Duodenal mucosa (tissue), 2 donors: ENCODE measurements at regions not wholly inside any gene's neighbourhood (a gene's known extent, or its start where the extent isn't known, plus 50 kb on each side); places are given as distances from the start of the nearest gene placed in this dataset.
"Not testable (repeated sequence)": the region's sequence is repeated elsewhere in the genome, so short reads cannot be mapped to it uniquely, and the experiment has no call there.

ENCODE experiments used
- H3K27ac ChIP-seq: one replicate; pipeline ENCODE4 v1.7.0; 2013; ENCODE audit warnings: low read depth, low read length
- H3K27me3 ChIP-seq, 2 donors: one replicate each; pipeline ENCODE4 v1.7.0; 2013; ENCODE audit warnings: low read length in 2 of 2, control low read depth in 1 of 2; ENCODE audit not compliant: insufficient read depth in 2 of 2, control insufficient read depth in 1 of 2
- H3K36me3 ChIP-seq, 2 donors: one replicate each; pipeline ENCODE4 v1.7.0; 2013; ENCODE audit warnings: low read length in 2 of 2, control low read depth in 1 of 2; ENCODE audit not compliant: insufficient read depth in 2 of 2, control insufficient read depth in 1 of 2
- H3K4me1 ChIP-seq, 2 donors: one replicate each; pipeline ENCODE4 v1.7.0; 2013; ENCODE audit warnings: low read length in 2 of 2, control low read depth in 1 of 2; ENCODE audit not compliant: insufficient read depth in 2 of 2, control insufficient read depth in 1 of 2
- H3K4me3 ChIP-seq, 2 donors: one replicate each; pipeline ENCODE4 v1.7.0; 2013; ENCODE audit warnings: low read length in 2 of 2, low read depth in 1 of 2
- H3K9ac ChIP-seq, 2 donors: one replicate each; pipeline ENCODE4 v1.7.0; 2013; ENCODE audit warnings: low read length in 2 of 2, low read depth in 1 of 2
- H3K9me3 ChIP-seq, 2 donors: one replicate each; pipeline ENCODE4 v1.7.0; 2013; ENCODE audit warnings: low read length in 2 of 2, control low read depth in 1 of 2; ENCODE audit not compliant: control insufficient read depth in 1 of 2

GRCh38 chr17:70420861-70421445 lies 251.6 kb downstream of the KCNJ2 start:
- Histone ChIP-seq H3K27ac (no peak overlapping the region), H3K4me3 (no peak overlapping the region), H3K9me3 (no peaks in the 10 kb centered on the region), H3K36me3 (no peaks in the 10 kb centered on the region), H3K4me1 (no peaks in the 10 kb centered on the region), H3K27me3 (no peaks in the 10 kb centered on the region), H3K9ac (no peak overlapping the region)

DNA sequence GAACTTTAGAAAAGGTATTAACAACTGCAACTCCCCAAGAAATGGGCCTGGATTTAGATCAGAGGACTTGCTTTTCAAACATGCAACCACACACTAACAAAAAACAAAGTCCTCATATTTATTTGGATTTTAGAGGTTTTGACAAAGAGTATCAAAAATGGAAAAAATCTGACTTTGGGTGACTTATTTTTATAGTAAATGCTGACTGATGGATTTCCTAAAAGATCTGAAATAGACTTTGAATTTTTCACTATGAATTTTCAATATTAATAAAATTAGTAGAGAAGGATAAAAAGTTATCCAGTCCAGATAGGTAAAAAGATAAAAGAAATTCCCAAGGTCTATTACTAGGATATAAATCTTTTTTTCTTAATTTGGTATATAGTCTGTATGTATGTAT lies 253.5 kb downstream of the KCNJ2 start:
- H3K4me3 ChIP-seq = no peak overlapping the region
- no peak overlapping the region for H3K9ac ChIP-seq
- no peaks in the 10 kb centered on the region for H3K9me3 ChIP-seq
- H3K4me1 ChIP-seq = no peaks in the 10 kb centered on the region
- H3K27me3 ChIP-seq = no peaks in the 10 kb centered on the region
- H3K27ac ChIP-seq = no peak overlapping the region
- no peaks in the 10 kb centered on the region for H3K36me3 ChIP-seq

DNA sequence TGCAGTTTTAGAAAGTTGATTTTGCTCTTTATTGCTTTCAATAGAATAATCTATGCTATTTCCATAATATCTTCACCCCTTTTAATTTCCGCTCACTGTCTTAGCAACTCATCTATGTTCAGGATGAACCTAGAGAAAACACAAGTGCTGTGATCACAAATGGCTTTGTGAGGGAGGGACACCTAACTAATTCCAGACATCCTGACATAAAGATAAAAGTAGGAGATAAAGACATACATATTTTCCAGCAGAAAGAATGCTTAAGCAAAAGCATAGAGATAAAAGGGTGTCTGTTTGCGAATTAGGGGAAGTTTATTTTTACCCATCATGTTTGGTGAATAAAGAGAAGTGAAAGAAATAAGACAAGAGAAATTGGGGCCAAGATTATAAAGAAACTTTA lies 254.2 kb downstream of the KCNJ2 start:
- no peaks in the 10 kb centered on the region for H3K9me3 ChIP-seq

DNA sequence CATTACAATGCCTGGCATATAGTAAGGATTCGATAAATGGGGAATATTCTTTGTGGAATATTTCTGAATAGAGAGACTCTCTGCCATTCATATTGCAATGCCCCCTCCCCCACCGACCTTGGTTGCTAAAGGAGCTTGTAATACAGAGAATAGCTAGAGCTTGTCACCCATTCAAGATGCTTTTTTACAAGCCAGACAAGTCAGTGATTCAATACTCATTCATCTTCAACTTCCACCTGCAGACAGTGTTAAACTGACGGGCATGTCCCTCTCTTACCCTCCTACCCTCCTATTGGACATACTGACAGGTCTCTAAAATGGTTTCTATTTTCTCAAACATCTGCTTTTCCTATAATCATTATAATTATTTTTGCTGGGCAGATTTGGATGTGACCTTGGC lies 257.4 kb downstream of the KCNJ2 start:
- Histone ChIP-seq H3K27ac (no peak overlapping the region), H3K4me1 (no peaks in the 10 kb centered on the region), H3K9ac (no peak overlapping the region), H3K36me3 (no peaks in the 10 kb centered on the region), H3K4me3 (no peak overlapping the region), H3K9me3 (no peaks in the 10 kb centered on the region), H3K27me3 (no peaks in the 10 kb centered on the region)

More for the DNA sequence above, 254.2 kb downstream of the KCNJ2 start:
- H3K36me3 ChIP-seq = no peaks in the 10 kb centered on the region
- H3K27me3 ChIP-seq = no peaks in the 10 kb centered on the region
- H3K27ac ChIP-seq = no peak overlapping the region
- H3K9ac ChIP-seq = no peak overlapping the region
- no peak overlapping the region for H3K4me3 ChIP-seq
- H3K4me1 ChIP-seq = no peaks in the 10 kb centered on the region

DNA sequence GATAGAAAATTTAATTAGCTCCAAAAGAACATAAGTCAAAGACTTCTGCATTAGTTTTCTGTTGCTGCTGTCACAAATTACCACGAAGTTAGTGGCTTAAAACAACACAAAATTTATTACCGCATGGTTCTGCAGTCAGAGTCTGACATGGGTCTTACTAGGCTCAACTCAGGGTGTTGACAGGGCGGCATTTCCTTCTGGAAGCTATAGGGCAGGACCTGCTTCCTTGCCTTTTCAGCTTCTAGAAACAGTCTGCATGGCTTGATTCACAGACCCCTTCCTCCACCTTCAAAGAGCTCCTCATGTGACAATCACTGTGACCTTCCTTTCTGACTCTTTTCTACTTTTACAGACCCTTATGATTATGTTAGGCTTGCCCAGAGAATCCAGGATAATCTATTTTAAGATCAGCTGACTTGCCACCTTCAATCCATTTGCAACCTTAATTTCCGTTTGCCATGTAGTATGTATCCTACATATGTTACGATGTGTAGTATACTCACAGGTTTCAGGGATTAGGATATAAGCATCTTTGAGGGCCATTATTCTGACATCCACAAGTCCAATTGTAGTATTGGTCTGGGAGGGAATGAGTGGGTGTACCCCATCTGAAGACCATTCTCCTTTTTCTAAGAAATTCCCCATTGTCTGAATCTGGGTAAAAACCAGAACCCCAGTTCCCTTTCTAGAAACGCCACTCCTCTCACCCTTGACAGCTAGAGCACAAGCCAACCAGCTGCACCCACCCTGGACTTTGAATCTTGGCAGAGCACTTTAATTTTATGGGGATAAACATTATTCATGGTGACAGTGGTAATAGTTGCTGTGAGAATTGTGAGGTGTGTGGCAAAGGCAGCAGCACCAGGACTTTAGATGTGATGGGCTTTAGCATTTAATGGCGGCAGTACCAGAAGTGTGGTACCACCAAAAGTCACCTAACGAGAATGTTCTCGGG lies 265.5 kb downstream of the KCNJ2 start:
- Histone ChIP-seq H3K4me3 (no peak overlapping the region), H3K9ac (no peak overlapping the region), H3K27me3 (no peaks in the 10 kb centered on the region), H3K27ac (no peak overlapping the region), H3K4me1 (peaks cover 5 to 14% of the 10 kb centered on the region in 2 donors), H3K9me3 (no peaks in the 10 kb centered on the region), H3K36me3 (no peaks in the 10 kb centered on the region)

DNA sequence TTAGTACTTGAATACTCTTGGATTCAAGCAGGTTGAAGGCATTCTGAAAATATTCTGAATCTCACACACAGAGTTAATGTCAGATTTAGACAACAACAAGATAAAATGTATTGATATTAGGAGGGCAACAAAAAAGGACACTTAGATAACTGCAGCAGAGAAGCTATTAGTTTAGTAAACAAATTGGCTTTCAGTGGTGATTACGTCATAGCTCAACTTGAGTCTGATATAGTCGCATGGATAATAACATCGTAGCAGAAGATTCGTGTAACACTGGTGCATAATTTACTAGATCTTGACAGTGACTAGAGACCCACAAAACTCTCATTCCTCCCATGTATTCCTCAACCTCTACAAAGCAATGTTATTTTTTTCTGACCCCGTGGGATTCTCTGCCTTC lies 268.3 kb downstream of the KCNJ2 start:
- Histone ChIP-seq H3K27me3 (no peaks in the 10 kb centered on the region), H3K9ac (no peak overlapping the region), H3K36me3 (no peaks in the 10 kb centered on the region), H3K9me3 (no peaks in the 10 kb centered on the region), H3K4me1 (peaks cover 5 to 14% of the 10 kb centered on the region in 2 donors), H3K27ac (no peak overlapping the region), H3K4me3 (no peak overlapping the region)

GRCh38 chr17:70446446-70446845 lies 277.1 kb downstream of the KCNJ2 start:
- Histone ChIP-seq H3K4me1 (no peaks in the 10 kb centered on the region), H3K9me3 (no peaks in the 10 kb centered on the region), H3K27ac (no peak overlapping the region), H3K9ac (no peak overlapping the region), H3K4me3 (no peak overlapping the region), H3K27me3 (no peaks in the 10 kb centered on the region), H3K36me3 (no peaks in the 10 kb centered on the region)

DNA sequence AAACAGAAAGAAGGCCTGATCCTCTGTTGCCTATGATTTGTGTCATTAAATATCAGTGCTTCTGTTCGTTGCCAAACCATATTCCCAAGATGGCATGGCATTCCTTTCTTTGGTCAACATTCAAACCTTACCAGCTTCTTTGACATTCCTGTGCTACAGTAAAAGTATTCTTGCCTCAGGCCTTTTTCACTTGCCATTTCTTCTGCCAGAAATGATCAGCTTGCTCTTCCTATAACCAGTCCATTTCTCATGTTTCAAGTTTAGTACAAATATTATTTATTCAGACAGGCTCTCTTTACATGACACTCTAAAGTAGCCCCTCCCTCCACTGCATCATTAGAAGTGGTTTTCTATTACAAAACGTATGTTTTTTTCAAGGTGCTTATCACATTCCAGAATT lies 278.3 kb downstream of the KCNJ2 start:
- Histone ChIP-seq H3K9me3 (no peaks in the 10 kb centered on the region), H3K4me3 (no peak overlapping the region), H3K9ac (no peak overlapping the region), H3K36me3 (no peaks in the 10 kb centered on the region), H3K4me1 (no peaks in the 10 kb centered on the region), H3K27ac (no peak overlapping the region), H3K27me3 (no peaks in the 10 kb centered on the region)

GRCh38 chr17:70453075-70453474 lies 283.7 kb downstream of the KCNJ2 start:
- not testable (repeated sequence) for H3K9ac ChIP-seq, H3K27me3 ChIP-seq, H3K4me1 ChIP-seq, H3K4me3 ChIP-seq, H3K36me3 ChIP-seq, H3K27ac ChIP-seq, H3K9me3 ChIP-seq

DNA sequence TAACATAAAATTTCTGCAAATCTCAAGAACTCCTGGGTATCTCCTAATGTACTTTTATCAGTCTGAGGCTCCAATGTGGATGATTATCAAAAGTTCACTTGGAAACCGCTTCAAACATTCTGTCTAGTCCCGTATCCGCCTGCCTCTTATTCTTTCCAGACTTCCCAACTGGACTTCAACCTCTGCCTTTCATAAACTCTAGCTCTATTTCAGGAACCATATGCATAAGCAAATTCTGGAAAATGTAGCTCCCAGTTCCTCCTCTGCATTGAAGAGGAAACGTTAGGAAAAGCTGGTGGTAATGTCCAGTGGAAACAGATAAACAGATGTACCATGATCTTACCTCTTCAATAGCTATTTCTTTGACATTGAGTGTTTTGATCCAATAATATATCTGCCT lies 285.0 kb downstream of the KCNJ2 start:
- H3K4me3 ChIP-seq = no peak overlapping the region
- peaks cover 0 to 3% of the 10 kb centered on the region in 2 donors for H3K9me3 ChIP-seq
- no peaks in the 10 kb centered on the region for H3K4me1 ChIP-seq
- H3K36me3 ChIP-seq = no peaks in the 10 kb centered on the region
- H3K27me3 ChIP-seq = no peaks in the 10 kb centered on the region
- H3K27ac ChIP-seq = no peak overlapping the region
- H3K9ac ChIP-seq = no peak overlapping the region
